ENCODE measurements at regions not wholly inside any gene's neighbourhood (a gene's known extent, or its start where the extent isn't known, plus 50 kb on each side); places are given as distances from the start of the nearest gene placed in this dataset.

DNA sequence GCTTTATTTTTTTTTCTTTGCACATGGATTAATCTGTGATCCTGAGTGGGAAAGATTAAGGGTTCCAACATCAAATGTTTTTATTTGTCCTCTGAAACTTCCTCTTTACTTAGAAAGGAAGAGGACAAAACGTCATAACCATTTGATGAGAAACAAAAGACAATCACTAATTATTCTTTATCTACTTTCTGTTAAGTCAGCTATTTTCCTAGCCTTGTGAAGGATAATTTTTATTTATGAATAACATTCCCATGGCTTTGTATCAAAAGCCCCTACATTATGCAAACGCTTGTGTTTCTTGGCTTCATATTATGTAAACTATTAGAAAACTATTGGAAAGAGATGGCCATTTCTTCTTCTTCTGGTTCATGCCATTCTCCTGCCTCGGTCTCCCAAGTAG is 677.6 kb downstream of the CDY2B start:
- TF ChIP-seq, protein P1, sequence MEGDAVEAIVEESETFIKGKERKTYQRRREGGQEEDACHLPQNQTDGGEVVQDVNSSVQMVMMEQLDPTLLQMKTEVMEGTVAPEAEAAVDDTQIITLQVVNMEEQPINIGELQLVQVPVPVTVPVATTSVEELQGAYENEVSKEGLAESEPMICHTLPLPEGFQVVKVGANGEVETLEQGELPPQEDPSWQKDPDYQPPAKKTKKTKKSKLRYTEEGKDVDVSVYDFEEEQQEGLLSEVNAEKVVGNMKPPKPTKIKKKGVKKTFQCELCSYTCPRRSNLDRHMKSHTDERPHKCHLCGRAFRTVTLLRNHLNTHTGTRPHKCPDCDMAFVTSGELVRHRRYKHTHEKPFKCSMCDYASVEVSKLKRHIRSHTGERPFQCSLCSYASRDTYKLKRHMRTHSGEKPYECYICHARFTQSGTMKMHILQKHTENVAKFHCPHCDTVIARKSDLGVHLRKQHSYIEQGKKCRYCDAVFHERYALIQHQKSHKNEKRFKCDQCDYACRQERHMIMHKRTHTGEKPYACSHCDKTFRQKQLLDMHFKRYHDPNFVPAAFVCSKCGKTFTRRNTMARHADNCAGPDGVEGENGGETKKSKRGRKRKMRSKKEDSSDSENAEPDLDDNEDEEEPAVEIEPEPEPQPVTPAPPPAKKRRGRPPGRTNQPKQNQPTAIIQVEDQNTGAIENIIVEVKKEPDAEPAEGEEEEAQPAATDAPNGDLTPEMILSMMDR (IDR thresholded peaks at IDR 0.05; ENCODE audit: extremely low read depth, missing control alignments): no peak
- DNase-seq (ENCODE audit: low spot score): no peak

DNA sequence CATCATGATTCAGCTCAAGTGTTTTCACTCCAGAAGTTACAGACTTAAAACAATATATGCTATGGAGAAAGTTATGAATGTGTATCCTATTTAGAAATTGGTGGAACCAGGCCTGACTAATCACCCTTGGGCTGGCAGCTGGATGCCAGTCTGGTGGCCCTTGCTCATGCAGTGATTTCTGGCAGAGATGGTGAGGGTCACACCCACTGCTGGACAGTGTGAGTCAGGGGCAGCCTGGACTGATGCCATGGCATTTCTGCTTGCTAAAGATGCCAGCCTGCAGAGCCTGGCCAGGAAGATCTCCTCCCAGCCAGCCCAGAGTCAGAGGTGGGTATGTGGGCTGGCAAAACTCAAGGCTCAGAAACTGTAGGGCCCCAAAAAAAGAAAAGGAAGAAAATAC is 695.7 kb downstream of the CDY2B start:
- TF ChIP-seq, protein P1 (IDR thresholded peaks at IDR 0.05; ENCODE audit: extremely low read depth, missing control alignments): no peak
- no peak for DNase-seq (ENCODE audit: low spot score)

DNA sequence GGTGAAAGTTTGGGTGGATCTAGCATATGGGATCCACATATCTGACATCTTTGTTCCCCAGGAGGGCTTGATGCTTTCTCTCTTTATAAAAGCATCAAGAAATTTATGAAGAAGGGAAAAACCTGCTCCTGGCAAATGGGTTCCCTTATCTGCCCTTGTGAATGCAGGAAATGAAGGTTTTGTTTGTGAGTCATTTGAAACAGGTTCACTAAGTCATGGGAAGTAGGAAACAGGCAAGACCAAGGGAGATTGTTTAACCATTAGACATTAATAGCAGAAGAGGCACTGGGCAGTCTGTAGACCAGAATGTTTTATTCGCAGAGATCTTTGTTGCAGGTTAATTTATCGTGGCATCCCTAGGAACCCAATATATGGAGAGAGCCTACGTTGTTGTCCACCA is 713.1 kb downstream of the CDY2B start:
- DNase-seq (ENCODE audit: low spot score): no peak
- TF ChIP-seq, protein P1 (IDR thresholded peaks at IDR 0.05; ENCODE audit: extremely low read depth, missing control alignments): no peak

- TF ChIP-seq, protein P1 (IDR thresholded peaks at IDR 0.05; ENCODE audit: extremely low read depth, missing control alignments): no peak
- no peak for DNase-seq (ENCODE audit: low spot score)
Observed at GRCh38 chrY:17122166-17122565, 757.9 kb downstream of the CDY2B start.

DNA sequence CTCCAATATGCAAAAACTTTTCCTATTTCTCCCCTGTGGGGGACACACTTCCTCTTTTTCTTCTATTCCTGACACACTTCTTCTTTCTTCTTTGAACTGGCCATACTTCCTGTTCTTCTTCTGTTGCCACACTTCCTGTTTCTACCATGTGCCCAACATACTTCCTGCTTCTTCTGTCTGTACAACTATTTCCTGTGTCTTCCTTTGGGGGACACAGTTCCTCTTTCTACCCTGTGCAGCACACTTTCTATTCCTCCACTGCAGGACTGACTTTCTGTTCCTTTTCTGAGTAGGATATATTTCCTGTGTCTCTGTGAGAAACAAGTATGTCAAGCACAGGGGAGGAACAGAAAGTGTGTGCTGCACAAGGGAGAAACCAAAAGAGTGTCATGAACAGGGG is 794.7 kb downstream of the CDY2B start:
- TF ChIP-seq, protein P1 (IDR thresholded peaks at IDR 0.05; ENCODE audit: extremely low read depth, missing control alignments): no peak
- DNase-seq (ENCODE audit: low spot score): no peak

GRCh38 chrY:17079887-17080286 is 800.1 kb downstream of the CDY2B start:
- no peak for DNase-seq (ENCODE audit: low spot score)
- TF ChIP-seq, protein P1 (IDR thresholded peaks at IDR 0.05; ENCODE audit: extremely low read depth, missing control alignments): no peak

GRCh38 chrY:17067307-17067706 is 812.7 kb downstream of the CDY2B start:
- no peak for DNase-seq (ENCODE audit: low spot score)
- TF ChIP-seq, protein P1 (IDR thresholded peaks at IDR 0.05; ENCODE audit: extremely low read depth, missing control alignments): no peak
